GM19438 (cell line): ENCODE measurements at regions not wholly inside any gene's neighbourhood (a gene's known extent, or its start where the extent isn't known, plus 50 kb on each side); places are given as distances from the start of the nearest gene placed in this dataset.

Source experiments
- ATAC-seq: cut with Tn5 transposase; IDR thresholded peaks from one replicate; pipeline ENCODE4 v1.9.1; 2021; ENCODE audit warnings: low read depth; ENCODE audit not compliant: unreplicated experiment

GRCh38 chr7:46745707-46746090 lies 824.6 kb upstream of the IGFBP3 start:
- no peak for ATAC-seq

- ATAC-seq: no peak
These were observed 824.1 kb upstream of the IGFBP3 start for GRCh38 chr7:46744957-46745706.

GRCh38 chr7:46742601-46743000 lies 821.5 kb upstream of the IGFBP3 start:
- no peak for ATAC-seq

- no peak for ATAC-seq
These were observed 821.0 kb upstream of the IGFBP3 start for GRCh38 chr7:46741938-46742540.

- no peak for ATAC-seq
These were observed 820.1 kb upstream of the IGFBP3 start for GRCh38 chr7:46741181-46741580.

GRCh38 chr7:46739518-46740234 lies 818.6 kb upstream of the IGFBP3 start:
- ATAC-seq: no peak

GRCh38 chr7:46738796-46739195 lies 817.7 kb upstream of the IGFBP3 start:
- no peak for ATAC-seq

GRCh38 chr7:46738165-46738564 lies 817.1 kb upstream of the IGFBP3 start:
- ATAC-seq: no peak

- ATAC-seq: no peak
These were observed 804.8 kb upstream of the IGFBP3 start for GRCh38 chr7:46725838-46726237.

- no peak for ATAC-seq
These were observed 804.1 kb upstream of the IGFBP3 start for GRCh38 chr7:46725136-46725535.

- no peak for ATAC-seq
These were observed 802.7 kb upstream of the IGFBP3 start for GRCh38 chr7:46723742-46724141.

GRCh38 chr7:46723003-46723402 lies 801.9 kb upstream of the IGFBP3 start:
- no peak for ATAC-seq

- no peak for ATAC-seq
These were observed 799.7 kb upstream of the IGFBP3 start for GRCh38 chr7:46720761-46721160.

GRCh38 chr7:46719616-46720015 lies 798.5 kb upstream of the IGFBP3 start:
- no peak for ATAC-seq

- no peak for ATAC-seq
These were observed 795.9 kb upstream of the IGFBP3 start for GRCh38 chr7:46716926-46717325.

GRCh38 chr7:46715579-46715978 lies 794.5 kb upstream of the IGFBP3 start:
- ATAC-seq: no peak

- no peak for ATAC-seq
These were observed 793.8 kb upstream of the IGFBP3 start for GRCh38 chr7:46714904-46715303.

- ATAC-seq: no peak
These were observed 793.0 kb upstream of the IGFBP3 start for GRCh38 chr7:46713868-46714596.

GRCh38 chr7:46710927-46711326 lies 789.9 kb upstream of the IGFBP3 start:
- no peak for ATAC-seq

- ATAC-seq: no peak
These were observed 786.9 kb upstream of the IGFBP3 start for GRCh38 chr7:46707973-46708372.
